ENCODE measurements at regions not wholly inside any gene's neighbourhood (a gene's known extent, or its start where the extent isn't known, plus 50 kb on each side); places are given as distances from the start of the nearest gene placed in this dataset.

GRCh38 chr16:79500866-79501265 is 99.7 kb downstream of the MAF start:
- TF ChIP-seq CTCF (IDR thresholded peaks at IDR 0.05; ENCODE audit: low read length) (no peak), EZH2 (IDR thresholded peaks at IDR 0.05; ENCODE audit: borderline replicate concordance, low read length) (no peak)
